Astrocyte (in vitro differentiated cells and primary cell): ENCODE measurements at regions not wholly inside any gene's neighbourhood (a gene's known extent, or its start where the extent isn't known, plus 50 kb on each side); places are given as distances from the start of the nearest gene placed in this dataset.

Source experiments
- DNase-seq: peaks from one replicate; pipeline ENCODE4 v3.0.0-alpha.2; 2010; ENCODE audit warnings: low read depth
- FAIRE-seq: peaks from 2 replicates; lab custom pipeline; 2011; peaks lifted over from hg19 to GRCh38; lab: Jason Lieb, UNC
- H2AFZ ChIP-seq: 2 replicates; pipeline ENCODE4 v1.6.0; 2012; ENCODE audit warnings: low read depth, low read length, inconsistent platforms
- H3K27ac ChIP-seq: 2 replicates; pipeline ENCODE4 v1.5.1; 2011; ENCODE audit warnings: low read depth, low read length, inconsistent platforms
- H3K27me3 ChIP-seq: 2 replicates; pipeline ENCODE4 v1.6.0; 2011; ENCODE audit warnings: low read length, inconsistent platforms; ENCODE audit not compliant: insufficient read depth
- H3K36me3 ChIP-seq: 2 replicates; pipeline ENCODE4 v1.5.1; 2011; ENCODE audit warnings: low read length, inconsistent platforms; ENCODE audit not compliant: insufficient read depth
- H3K4me1 ChIP-seq: 2 replicates; pipeline ENCODE4 v1.5.1; 2011; ENCODE audit warnings: low read length, inconsistent platforms; ENCODE audit not compliant: insufficient read depth
- H3K4me2 ChIP-seq: 2 replicates; pipeline ENCODE4 v1.6.0; 2012; ENCODE audit warnings: low read length, inconsistent platforms
- H3K4me3 ChIP-seq: 2 replicates; pipeline ENCODE4 v1.5.1; 2011; ENCODE audit warnings: low read depth, mild to moderate bottlenecking, low read length, inconsistent platforms; ENCODE audit not compliant: insufficient read depth
- H3K79me2 ChIP-seq: 2 replicates; pipeline ENCODE4 v1.6.0; 2012; ENCODE audit warnings: mild to moderate bottlenecking, low read length, inconsistent platforms; ENCODE audit not compliant: insufficient read depth
- H3K9ac ChIP-seq: 2 replicates; pipeline ENCODE4 v1.6.0; 2012; ENCODE audit warnings: mild to moderate bottlenecking, low read length, inconsistent platforms
- H3K9me3 ChIP-seq: 2 replicates; pipeline ENCODE4 v1.5.1; 2012; ENCODE audit warnings: low read depth, mild to moderate bottlenecking, low read length, inconsistent platforms; ENCODE audit not compliant: insufficient read depth
- H4K20me1 ChIP-seq: 2 replicates; pipeline ENCODE4 v1.6.0; 2012; ENCODE audit warnings: low read length, inconsistent platforms; ENCODE audit not compliant: insufficient read depth
- H3K27ac Mint-ChIP-seq: one replicate; pipeline ENCODE4 v1.8.0; 2021; ENCODE audit warnings: mild to moderate bottlenecking, mixed read lengths; ENCODE audit not compliant: unreplicated experiment
- H3K27me3 Mint-ChIP-seq: one replicate; pipeline ENCODE4 v1.8.0; 2021; ENCODE audit warnings: low read depth, mixed read lengths; ENCODE audit not compliant: unreplicated experiment
- H3K36me3 Mint-ChIP-seq: one replicate; pipeline ENCODE4 v1.8.0; 2021; ENCODE audit warnings: low read depth, mixed read lengths; ENCODE audit not compliant: unreplicated experiment
- H3K4me1 Mint-ChIP-seq: one replicate; pipeline ENCODE4 v1.8.0; 2021; ENCODE audit warnings: low read depth, mixed read lengths; ENCODE audit not compliant: unreplicated experiment
- H3K4me3 Mint-ChIP-seq: one replicate; pipeline ENCODE4 v1.8.0; 2021; ENCODE audit warnings: mild to moderate bottlenecking, moderate library complexity, mixed read lengths; ENCODE audit not compliant: unreplicated experiment
- H3K9me3 Mint-ChIP-seq: one replicate; pipeline ENCODE4 v1.8.0; 2021; ENCODE audit warnings: mild to moderate bottlenecking, mixed read lengths; ENCODE audit not compliant: unreplicated experiment
- EZH2 ChIP-seq: IDR thresholded peaks from 2 replicates; pipeline ENCODE4 v1.6.1; 2012; ENCODE audit warnings: mild to moderate bottlenecking, low read length, inconsistent platforms; ENCODE audit not compliant: insufficient read depth
- TF ChIP-seq, protein P1 (sequence below): IDR thresholded peaks from 2 replicates; pipeline ENCODE4 v1.5.1; 2011; ENCODE audit warnings: low read depth, mild to moderate bottlenecking, inconsistent platforms, low read length, moderate library complexity; ENCODE audit not compliant: insufficient read depth

DNA sequence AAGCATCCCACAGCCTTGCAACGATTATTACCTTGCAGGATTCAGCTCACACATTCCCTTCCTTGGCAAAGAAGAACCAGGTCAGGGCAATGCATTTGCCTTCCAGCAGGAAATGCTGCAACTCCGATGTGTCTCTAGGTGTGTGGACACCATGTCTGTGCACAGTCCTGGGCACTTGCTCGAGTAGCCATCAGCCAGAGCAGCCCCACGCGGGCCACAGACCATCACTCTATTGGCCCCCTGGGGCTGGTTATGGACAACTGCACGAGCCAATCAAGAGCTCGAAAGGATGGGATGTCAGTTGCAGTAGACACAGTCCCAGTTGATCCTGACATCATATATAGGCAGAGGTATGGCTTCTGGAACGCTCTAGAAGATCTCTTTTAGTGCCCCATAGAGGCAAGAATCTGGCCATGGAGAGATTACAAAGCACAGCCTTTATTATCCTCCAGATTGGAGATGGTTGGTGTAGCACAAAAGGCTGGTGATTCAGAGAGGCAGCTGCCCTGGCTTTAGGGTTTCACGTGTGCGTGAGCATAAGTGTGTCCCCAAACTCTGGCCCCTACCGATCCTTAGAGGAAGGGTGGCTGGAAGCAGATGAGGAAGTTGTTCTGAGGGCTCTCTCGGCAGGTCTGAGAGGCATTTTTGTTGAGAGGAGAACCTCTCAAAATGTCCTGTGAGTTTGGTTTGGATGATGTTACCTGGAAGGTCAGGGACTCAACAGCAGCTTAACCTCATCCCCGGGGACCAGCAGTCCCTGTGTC lies 403.8 kb downstream of the SEC14L1 start:
- Mint-ChIP-seq H3K27me3 (peaks cover 35% of the 10 kb centered on the region), H3K36me3 (peaks cover 2% of the 10 kb centered on the region), H3K27ac (no peak overlapping the region), H3K9me3 (peaks cover 12% of the 10 kb centered on the region), H3K4me1 (peaks cover 6% of the 10 kb centered on the region), H3K4me3 (no peak overlapping the region)
- FAIRE-seq: no peak
- TF ChIP-seq EZH2: no peak
- TF ChIP-seq, protein P1, sequence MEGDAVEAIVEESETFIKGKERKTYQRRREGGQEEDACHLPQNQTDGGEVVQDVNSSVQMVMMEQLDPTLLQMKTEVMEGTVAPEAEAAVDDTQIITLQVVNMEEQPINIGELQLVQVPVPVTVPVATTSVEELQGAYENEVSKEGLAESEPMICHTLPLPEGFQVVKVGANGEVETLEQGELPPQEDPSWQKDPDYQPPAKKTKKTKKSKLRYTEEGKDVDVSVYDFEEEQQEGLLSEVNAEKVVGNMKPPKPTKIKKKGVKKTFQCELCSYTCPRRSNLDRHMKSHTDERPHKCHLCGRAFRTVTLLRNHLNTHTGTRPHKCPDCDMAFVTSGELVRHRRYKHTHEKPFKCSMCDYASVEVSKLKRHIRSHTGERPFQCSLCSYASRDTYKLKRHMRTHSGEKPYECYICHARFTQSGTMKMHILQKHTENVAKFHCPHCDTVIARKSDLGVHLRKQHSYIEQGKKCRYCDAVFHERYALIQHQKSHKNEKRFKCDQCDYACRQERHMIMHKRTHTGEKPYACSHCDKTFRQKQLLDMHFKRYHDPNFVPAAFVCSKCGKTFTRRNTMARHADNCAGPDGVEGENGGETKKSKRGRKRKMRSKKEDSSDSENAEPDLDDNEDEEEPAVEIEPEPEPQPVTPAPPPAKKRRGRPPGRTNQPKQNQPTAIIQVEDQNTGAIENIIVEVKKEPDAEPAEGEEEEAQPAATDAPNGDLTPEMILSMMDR: no peak
- no peaks in the 10 kb centered on the region for H4K20me1 ChIP-seq
- no peak overlapping the region for H3K9ac ChIP-seq
- no peak for DNase-seq
- H3K4me3 ChIP-seq: no peak overlapping the region
- H3K79me2 ChIP-seq: no peaks in the 10 kb centered on the region
- peaks cover 8% of the 10 kb centered on the region for H3K9me3 ChIP-seq
- no peak overlapping the region for H3K4me2 ChIP-seq
- no peaks in the 10 kb centered on the region for H3K36me3 ChIP-seq
- H3K27me3 ChIP-seq: peaks cover 40% of the 10 kb centered on the region
- H3K27ac ChIP-seq: no peak overlapping the region
- no peak overlapping the region for H2AFZ ChIP-seq
- no peaks in the 10 kb centered on the region for H3K4me1 ChIP-seq

DNA sequence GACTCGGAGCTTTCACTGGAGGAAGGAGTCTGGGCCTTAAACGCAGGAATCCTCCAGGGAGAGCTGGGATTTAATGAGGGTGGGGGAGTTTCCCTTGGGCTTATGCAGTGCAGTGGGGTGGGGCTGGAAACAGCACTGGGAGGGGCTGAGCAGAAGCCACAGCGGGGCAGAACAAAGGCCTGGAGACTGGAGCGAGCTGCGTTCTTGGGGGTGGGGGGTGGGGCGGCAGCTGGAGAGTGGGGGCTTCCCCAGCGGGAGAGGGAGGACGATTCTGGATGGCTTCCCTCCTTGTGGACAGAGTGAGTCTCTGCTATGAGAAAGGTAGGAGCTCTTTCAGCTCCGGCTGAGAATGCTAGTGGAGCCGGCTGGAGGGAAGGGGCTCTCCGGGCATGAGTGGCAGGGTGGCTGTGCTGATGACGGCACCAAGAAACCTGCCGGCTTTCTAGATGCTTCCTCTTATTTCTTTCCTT lies 406.0 kb downstream of the SEC14L1 start:
- DNase-seq: peak; percentile 18
- H3K27ac ChIP-seq: no peak overlapping the region
- no peak for FAIRE-seq
- H3K79me2 ChIP-seq: no peaks in the 10 kb centered on the region
- Mint-ChIP-seq H3K9me3 (peaks cover 12% of the 10 kb centered on the region), H3K27me3 (peaks cover 25% of the 10 kb centered on the region), H3K4me1 (peaks cover 4% of the 10 kb centered on the region), H3K4me3 (no peak overlapping the region), H3K27ac (no peak overlapping the region), H3K36me3 (no peaks in the 10 kb centered on the region)
- H2AFZ ChIP-seq: no peak overlapping the region
- peak overlapping the region; percentile 11 for H3K4me2 ChIP-seq
- H3K4me3 ChIP-seq: no peak overlapping the region
- peaks cover 8% of the 10 kb centered on the region for H3K9me3 ChIP-seq
- no peaks in the 10 kb centered on the region for H4K20me1 ChIP-seq
- H3K36me3 ChIP-seq: no peaks in the 10 kb centered on the region
- H3K4me1 ChIP-seq: no peaks in the 10 kb centered on the region
- peaks cover 23% of the 10 kb centered on the region for H3K27me3 ChIP-seq
- no peak overlapping the region for H3K9ac ChIP-seq
- TF ChIP-seq, protein P1: no peak
- no peak for TF ChIP-seq EZH2

DNA sequence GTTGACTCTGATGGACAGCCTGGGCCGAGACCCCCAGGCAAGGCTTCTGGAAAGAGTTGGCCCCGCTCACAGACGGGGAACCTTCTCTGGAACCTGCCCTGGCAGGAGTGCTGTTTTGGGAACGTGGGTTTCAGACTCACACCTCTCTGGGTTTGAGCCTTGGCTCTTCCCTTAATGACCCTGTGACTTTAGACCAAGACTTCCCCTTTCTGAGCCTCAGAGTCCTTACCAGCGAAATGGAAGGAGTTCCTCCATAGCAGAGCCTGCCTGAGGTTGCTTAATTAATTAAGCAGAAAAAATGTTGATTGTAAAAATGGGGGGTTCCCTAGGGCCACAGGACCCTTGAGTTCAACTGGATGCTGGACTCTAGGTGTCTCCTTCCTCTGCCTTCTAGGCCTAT lies 408.2 kb downstream of the SEC14L1 start:
- Histone ChIP-seq H3K9ac (no peak overlapping the region), H2AFZ (no peak overlapping the region), H3K36me3 (no peaks in the 10 kb centered on the region), H3K27me3 (peaks cover 15% of the 10 kb centered on the region), H3K4me2 (no peak overlapping the region), H3K27ac (no peak overlapping the region), H3K79me2 (no peaks in the 10 kb centered on the region), H4K20me1 (no peaks in the 10 kb centered on the region), H3K9me3 (peaks cover 8% of the 10 kb centered on the region), H3K4me1 (no peaks in the 10 kb centered on the region), H3K4me3 (no peak overlapping the region)
- Mint-ChIP-seq H3K4me1 (no peaks in the 10 kb centered on the region), H3K36me3 (no peaks in the 10 kb centered on the region), H3K27me3 (peaks cover 37% of the 10 kb centered on the region), H3K9me3 (peaks cover 16% of the 10 kb centered on the region), H3K4me3 (no peak overlapping the region), H3K27ac (no peak overlapping the region)
- no peak for FAIRE-seq
- no peak for DNase-seq
- TF ChIP-seq, protein P1: no peak
- no peak for TF ChIP-seq EZH2
